ENCODE measurements at regions not wholly inside any gene's neighbourhood (a gene's known extent, or its start where the extent isn't known, plus 50 kb on each side); places are given as distances from the start of the nearest gene placed in this dataset.

DNA sequence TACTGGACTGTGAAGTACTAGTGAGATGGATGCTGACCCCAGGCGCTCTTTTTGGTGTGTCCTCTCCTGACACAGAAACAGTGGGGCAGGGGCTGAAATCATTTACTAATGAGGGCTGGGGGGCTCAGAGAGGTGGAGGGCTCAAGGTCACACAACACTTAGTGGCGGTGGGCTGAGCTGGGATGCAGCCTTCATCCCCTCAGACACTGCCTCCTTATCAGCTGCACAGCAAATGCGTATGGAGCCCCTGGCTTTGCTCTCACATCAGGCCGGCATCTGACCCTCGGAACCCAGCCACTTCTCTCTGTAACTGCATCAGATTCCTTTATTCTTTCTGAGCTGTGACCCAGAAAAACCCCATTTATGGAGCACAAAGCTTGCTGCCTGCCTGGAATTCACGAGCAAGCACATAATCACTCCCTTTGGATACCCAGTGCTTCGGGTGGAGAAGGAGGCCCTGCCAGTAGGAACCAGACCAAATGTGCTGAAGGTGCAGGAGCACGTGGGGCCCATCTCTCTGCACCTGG lies 736.6 kb downstream of the TBC1D22A start:
- ChIA-PET CTCF (interaction anchor here (0.7 kb wide), 1 partner anchor 11 kb away, joined by 6 read pairs; no protein-coding TSS in a partner anchor), POLR2A (no interaction called here)
- H3K4me1 ChIP-seq (ENCODE audit: control insufficient read depth, insufficient read depth, low read length): no peaks in the 10 kb centered on the region
- H3K27ac ChIP-seq (ENCODE audit: extremely low read depth, low read depth, low read length): no peak overlapping the region
- TF ChIP-seq ZNF174 (tag by site-specific recombination; IDR thresholded peaks at IDR 0.05) (no peak), ZNF184 (tag by site-specific recombination; IDR thresholded peaks at IDR 0.05) (no peak), ZNF747 (tag by site-specific recombination; IDR thresholded peaks at IDR 0.05) (no peak), ZNF155 (tag by site-specific recombination; IDR thresholded peaks at IDR 0.05) (no peak), ZNF16 (tag by site-specific recombination; IDR thresholded peaks at IDR 0.05; ENCODE audit: low read depth) (no peak), ELK4 (IDR thresholded peaks at IDR 0.05; ENCODE audit: borderline replicate concordance, low read depth, low read length) (no peak), ZNF624 (tag by site-specific recombination; IDR thresholded peaks at IDR 0.05) (no peak), IKZF3 (tag by site-specific recombination; IDR thresholded peaks at IDR 0.05) (no peak), ZNF223 (tag by site-specific recombination; IDR thresholded peaks at IDR 0.05) (no peak), ZNF776 (tag by site-specific recombination; IDR thresholded peaks at IDR 0.05; ENCODE audit: borderline replicate concordance) (no peak), KLF7 (tag by site-specific recombination; IDR thresholded peaks at IDR 0.05; ENCODE audit: borderline replicate concordance) (no peak), AEBP2 (tag by site-specific recombination; IDR thresholded peaks at IDR 0.05; ENCODE audit: borderline replicate concordance) (no peak)
- H3K9me3 ChIP-seq (ENCODE audit: control insufficient read depth, insufficient read depth, low read depth, low read length): 0 out of 2 replicates have a peak, but pooled peaks cover 2% of the 10 kb centered on the region
- no peaks in the 10 kb centered on the region for H3K36me3 ChIP-seq (ENCODE audit: control insufficient read depth in 2 of 2, insufficient read depth in 1 of 2, low read length in 2 of 2)
- H3K4me3 ChIP-seq (ENCODE audit: low read depth, low read length): no peak overlapping the region

DNA sequence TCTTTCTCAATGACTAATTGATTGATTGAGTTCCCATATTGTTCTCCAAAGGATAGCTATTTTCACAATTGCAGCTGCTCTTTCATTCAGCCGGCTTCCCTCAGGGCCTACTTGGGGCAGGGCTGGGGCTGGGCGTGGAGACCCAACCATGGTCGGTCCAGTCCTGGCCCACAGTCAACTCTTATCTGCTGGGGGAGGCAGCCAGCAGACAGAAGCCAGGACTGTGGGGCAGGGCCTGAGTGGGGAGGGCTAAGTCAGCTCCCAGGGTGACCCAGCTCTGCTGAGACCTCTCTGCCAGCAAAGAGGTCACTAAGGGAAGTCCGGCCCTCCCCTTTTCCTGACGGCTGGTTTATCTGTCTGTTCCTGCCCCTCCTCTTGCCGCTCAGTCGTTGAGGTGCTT lies 735.2 kb downstream of the TBC1D22A start:
- no peak for TF ChIP-seq ZNF19 (tag by site-specific recombination; IDR thresholded peaks at IDR 0.05; ENCODE audit: low read depth)
- no peak for TF ChIP-seq ZNF514 (tag by site-specific recombination; IDR thresholded peaks at IDR 0.05)
- TF ChIP-seq ZNF843 (tag by site-specific recombination; IDR thresholded peaks at IDR 0.05): no peak
- no peak for TF ChIP-seq ZNF433 (tag by site-specific recombination; IDR thresholded peaks at IDR 0.05; ENCODE audit: low read depth)
- no peak for TF ChIP-seq ZNF660 (tag by site-specific recombination; IDR thresholded peaks at IDR 0.05)
- no peak for TF ChIP-seq ZNF248 (tag by site-specific recombination; IDR thresholded peaks at IDR 0.05)
- TF ChIP-seq ZFP3 (tag by site-specific recombination; IDR thresholded peaks at IDR 0.05; ENCODE audit: low read depth): no peak
- TF ChIP-seq, protein P1, sequence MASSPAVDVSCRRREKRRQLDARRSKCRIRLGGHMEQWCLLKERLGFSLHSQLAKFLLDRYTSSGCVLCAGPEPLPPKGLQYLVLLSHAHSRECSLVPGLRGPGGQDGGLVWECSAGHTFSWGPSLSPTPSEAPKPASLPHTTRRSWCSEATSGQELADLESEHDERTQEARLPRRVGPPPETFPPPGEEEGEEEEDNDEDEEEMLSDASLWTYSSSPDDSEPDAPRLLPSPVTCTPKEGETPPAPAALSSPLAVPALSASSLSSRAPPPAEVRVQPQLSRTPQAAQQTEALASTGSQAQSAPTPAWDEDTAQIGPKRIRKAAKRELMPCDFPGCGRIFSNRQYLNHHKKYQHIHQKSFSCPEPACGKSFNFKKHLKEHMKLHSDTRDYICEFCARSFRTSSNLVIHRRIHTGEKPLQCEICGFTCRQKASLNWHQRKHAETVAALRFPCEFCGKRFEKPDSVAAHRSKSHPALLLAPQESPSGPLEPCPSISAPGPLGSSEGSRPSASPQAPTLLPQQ (tag by site-specific recombination; IDR thresholded peaks at IDR 0.05): no peak
- TF ChIP-seq, protein P2, sequence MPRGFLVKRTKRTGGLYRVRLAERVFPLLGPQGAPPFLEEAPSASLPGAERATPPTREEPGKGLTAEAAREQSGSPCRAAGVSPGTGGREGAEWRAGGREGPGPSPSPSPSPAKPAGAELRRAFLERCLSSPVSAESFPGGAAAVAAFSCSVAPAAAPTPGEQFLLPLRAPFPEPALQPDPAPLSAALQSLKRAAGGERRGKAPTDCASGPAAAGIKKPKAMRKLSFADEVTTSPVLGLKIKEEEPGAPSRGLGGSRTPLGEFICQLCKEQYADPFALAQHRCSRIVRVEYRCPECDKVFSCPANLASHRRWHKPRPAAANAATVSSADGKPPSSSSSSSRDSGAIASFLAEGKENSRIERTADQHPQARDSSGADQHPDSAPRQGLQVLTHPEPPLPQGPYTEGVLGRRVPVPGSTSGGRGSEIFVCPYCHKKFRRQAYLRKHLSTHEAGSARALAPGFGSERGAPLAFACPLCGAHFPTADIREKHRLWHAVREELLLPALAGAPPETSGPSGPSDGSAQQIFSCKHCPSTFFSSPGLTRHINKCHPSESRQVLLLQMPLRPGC (tag by site-specific recombination; IDR thresholded peaks at IDR 0.05): no peak
- TF ChIP-seq ZNF404 (tag by site-specific recombination; IDR thresholded peaks at IDR 0.05): no peak
- Histone ChIP-seq H3K36me3 (ENCODE audit: control insufficient read depth in 2 of 2, insufficient read depth in 1 of 2, low read length in 2 of 2) (no peaks in the 10 kb centered on the region), H3K4me1 (ENCODE audit: control insufficient read depth, insufficient read depth, low read length) (no peaks in the 10 kb centered on the region), H3K9me3 (ENCODE audit: control insufficient read depth, insufficient read depth, low read depth, low read length) (0 out of 2 replicates have a peak, but pooled peaks cover 2% of the 10 kb centered on the region), H3K4me3 (ENCODE audit: low read depth, low read length) (no peak overlapping the region), H3K27ac (ENCODE audit: extremely low read depth, low read depth, low read length) (no peak overlapping the region)
- CTCF ChIA-PET: interaction anchor here (0.6 kb wide), 1 partner anchor 29 kb away, joined by 3 read pairs; no protein-coding TSS in a partner anchor
- POLR2A ChIA-PET: no interaction called here
